DMS 273 treated with DMSO at 0.1 percent for 48 hours (cell line): ENCODE measurements at regions not wholly inside any gene's neighbourhood (a gene's known extent, or its start where the extent isn't known, plus 50 kb on each side); places are given as distances from the start of the nearest gene placed in this dataset.

Source experiments
- DNase-seq: peaks from one replicate; lab custom pipeline; 2025; lab: John Stamatoyannopoulos, UW

GRCh38 chrX:40167850-40168479 is 70.2 kb upstream of the BCOR start:
- DNase-seq = no peak

GRCh38 chrX:40167233-40167849 is 69.6 kb upstream of the BCOR start:
- DNase-seq = no peak

- no peak for DNase-seq
These were observed 68.8 kb upstream of the BCOR start for GRCh38 chrX:40166582-40166981.

DNA sequence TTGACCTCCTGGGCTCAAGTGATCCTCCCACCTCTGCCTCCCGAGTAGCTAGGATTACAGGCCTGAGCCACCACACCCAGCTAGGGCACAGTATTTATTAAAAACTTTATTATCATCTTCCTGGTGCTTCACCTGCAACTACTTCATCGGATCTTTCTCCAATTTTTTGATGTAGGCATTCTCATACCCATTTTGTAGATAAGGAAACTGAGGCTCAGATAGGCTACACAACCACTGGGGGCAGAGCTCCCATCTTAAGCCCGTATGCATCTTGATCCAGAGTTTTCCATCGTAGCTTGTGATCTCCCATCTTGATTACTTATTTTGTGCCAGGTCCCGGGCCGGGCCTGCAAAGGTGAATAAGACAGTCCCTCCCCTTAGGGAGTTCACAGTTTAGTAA is 68.1 kb upstream of the BCOR start:
- DNase-seq = no peak

DNA sequence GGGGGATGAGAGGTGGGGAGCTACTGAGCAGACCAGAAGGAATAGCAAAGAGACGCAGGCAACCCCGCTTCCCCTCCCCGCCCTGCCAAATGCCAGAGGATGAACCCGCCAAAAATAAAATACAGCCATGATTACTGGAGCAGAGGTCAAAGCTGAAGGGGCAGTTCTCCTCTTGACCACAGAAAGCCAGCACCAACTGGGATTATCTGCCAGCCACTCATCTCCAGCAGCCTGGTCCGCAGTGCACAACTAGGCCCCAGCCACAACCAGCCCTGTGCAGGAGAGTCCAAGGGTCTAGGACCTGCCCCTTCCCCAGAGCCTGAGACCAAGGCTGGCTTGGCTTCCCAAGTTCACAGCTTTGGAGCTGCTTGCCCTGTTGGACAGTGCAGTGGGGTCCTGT is 67.4 kb upstream of the BCOR start:
- no peak for DNase-seq

GRCh38 chrX:40164751-40165150 is 67.0 kb upstream of the BCOR start:
- DNase-seq = no peak

DNA sequence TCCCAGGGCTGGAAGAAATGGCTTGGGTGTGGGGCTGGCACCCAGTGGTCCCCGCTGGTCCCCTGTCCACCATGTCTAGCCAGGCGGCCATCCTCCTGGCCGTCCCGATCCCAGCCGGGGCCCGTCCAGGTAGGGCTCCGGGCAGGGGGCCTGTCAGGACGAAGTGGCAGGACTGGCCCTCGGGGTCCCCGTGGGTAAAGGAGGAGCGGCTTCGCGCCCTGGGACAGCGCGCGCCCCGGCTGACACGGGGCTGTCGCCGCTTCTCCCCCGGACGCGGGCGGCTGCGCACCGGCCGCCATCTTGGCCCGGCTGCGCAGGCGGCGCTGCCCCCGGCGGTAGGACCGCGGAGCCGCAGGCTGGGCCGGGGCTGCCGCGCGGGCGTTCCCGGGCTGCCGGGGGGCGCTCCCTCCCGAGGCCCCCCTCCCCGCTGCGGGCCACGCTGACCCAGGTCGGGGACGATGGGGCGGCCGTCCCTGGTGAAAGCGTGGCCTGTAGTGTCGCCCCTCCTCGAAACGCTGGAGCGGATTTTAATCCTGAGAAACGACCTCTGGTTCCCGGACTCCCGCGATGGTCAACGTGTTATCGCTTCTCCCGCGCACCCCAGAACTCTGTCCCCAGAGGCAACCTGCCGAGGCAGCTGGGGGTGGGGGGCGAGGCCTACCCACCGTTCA is 60.4 kb upstream of the BCOR start:
- DNase-seq = no peak

DNA sequence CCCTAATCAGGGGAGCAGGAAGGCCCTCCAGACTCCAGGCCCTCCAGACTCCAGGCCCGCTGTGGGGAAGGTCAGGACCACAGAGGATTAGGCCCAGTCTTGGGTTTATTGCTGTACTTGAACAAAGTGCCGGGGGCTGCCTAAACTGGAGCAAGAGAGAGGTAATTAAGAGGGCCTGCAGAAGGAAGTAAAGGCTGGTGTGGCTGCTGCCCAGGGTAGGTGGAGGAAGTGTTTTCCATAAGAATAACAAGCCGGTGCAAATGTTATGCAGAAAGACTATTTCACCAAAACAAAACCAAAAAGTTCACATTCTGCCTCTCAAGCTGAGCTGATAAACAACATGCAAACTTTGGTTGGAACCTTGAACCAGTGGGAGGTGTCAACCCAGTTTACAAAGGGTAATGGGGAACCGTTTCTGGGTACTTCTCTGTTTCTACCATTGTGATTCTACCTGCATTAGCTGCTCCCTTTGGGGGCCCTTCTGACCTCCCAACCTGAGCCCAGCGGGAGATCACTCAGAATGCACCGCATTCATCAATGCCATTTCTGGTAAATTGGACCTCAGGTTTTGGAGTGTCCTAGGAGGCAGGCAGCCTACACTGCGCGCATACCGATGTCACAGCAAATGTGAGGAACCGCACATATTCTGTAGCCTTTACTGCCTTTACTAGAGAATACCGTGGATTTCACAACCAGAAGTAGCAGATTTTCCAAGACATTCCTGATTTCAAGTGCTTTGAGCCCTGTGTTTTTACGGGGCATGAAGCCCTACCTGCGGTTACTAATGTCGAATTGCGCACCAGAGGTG is 59.7 kb upstream of the BCOR start:
- DNase-seq = no peak

DNA sequence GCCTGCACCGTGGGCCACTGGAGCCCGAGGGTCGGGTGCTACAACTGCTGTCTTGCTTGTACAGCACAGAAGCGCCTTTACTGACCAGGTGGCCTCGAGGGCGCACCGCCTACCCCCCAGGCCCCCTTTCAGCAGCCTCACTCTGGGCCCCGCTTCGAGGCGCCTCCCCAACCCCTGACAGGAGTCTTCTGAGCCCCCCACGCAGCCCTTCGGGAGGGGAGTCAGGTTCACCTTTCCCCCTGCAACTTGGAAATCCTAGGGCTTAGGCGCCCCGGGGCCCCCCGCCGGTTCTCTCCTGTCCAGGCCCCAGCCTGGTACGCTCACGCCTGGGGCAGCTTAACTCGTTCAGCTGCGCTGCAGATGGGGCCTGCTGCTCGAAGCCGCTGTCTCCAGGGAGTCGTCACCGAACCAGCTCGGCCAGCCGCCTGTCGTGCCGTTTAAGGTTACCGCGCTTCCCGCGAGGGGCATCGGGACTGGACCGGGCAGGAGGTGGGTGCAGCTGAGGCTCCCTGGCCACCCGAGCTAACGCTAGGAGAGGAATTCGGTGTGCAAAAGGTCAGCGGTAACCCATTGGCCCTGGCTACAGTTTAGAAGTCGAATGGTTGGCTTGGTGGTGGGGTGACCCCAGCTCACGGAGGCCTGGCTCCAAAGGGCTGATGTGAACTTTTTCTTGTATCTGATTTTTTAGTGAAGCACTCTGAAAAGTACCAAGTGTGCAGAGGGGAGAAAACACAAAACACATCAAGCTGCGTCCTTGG is 58.9 kb upstream of the BCOR start:
- no peak for DNase-seq

- no peak for DNase-seq
These were observed 58.1 kb upstream of the BCOR start for GRCh38 chrX:40155589-40156469.

- no peak for DNase-seq
These were observed 57.3 kb upstream of the BCOR start for GRCh38 chrX:40154853-40155588.

DNA sequence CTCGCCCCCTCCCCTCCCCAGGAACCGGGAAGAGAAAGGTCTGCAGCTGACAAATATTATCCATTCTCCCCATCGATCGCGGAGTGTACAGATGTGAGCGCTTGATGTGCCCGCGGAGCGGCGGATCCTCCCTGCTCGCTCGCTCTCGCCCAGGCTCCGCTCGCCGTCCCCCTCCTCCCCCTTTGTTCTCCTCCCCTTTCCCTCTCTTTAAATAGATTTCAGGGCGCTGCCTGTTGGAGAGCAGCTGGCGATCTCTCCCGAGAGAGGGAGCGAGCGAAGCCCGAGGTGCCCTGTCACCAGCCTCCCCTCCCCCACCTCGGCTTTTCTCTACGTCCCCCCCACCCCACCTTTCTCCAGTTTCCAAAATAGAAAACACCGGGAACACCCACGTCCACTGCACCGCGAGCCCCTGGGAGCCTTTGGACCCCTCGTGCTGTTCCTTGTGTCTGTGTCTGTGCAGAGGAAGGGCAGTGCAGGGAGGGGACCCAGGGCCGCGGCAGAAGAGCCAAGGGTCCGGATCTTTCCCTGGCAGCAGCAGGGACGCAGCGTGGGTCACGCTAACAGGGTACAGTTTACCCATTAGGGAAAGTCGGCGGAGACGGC is 56.6 kb upstream of the BCOR start:
- DNase-seq = no peak

DNA sequence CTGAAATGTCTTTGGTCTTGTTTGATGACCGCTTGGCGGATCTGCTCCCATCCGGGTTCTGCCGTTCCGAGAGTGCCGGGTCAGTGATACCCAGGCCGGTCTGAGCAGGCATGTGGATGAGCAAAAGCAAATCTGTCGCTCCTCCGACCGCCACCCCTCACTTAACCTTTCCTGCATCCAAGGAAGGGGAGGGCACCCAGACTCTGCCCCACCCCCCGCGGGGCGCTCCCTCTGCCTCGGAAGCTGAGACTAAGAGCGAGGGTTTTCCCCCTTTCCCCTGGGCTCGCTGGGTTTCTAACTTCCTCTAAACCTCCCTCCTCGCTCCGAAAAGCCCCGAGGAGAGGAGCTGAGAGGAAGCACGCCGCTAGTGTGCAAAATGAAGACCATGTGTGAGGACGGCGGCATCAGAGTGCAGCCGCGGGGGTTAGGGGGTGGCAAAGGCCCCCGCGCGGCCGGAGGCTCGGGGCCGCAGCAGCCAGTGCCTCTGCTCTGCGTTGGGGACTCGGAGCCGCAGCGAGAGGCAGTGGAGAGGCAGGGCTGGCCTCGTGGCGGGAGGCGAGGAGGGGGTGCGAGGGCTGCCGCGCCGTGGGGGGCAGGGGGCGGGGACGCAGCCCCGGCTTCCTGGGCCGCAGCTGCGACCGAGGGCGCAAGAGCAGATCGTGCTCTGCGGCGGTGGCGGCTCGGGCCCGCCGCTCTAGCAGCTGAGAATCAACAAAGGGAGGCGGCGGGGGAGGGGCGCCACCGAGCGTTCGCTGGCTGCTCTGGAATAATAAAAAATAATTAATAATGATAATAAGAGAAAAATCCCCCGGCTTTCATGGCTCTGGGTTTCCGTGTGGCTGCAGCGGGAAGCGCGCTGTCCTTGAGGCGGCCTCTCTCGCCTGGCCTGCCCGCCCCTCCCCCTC is 55.8 kb upstream of the BCOR start:
- no peak for DNase-seq

GRCh38 chrX:40152741-40153344 is 55.1 kb upstream of the BCOR start:
- no peak for DNase-seq

- DNase-seq = no peak
These were observed 54.5 kb upstream of the BCOR start for GRCh38 chrX:40152173-40152711.

- no peak for DNase-seq
These were observed 53.7 kb upstream of the BCOR start for GRCh38 chrX:40151211-40152172.

DNA sequence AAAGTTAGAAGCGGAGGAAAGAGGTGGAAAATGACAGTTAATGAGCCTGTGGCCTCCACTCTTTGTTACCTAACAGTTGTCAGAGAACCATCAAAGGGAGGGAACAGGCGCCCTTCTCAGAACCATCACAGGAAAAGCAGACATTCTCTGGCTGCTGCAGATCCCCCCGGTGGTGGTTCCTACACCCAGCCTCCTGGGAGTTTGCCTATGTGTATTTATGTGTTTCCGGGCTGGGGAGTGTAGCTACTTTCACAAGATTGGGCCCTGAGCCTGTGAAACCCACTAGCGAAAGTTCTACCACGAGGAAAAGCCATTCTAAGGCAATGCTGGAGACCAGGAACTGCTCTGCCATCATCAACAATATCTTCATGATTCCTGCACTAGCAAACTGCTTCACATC is 52.7 kb upstream of the BCOR start:
- DNase-seq = no peak
